Fibroblast of the conjunctiva (primary cell): ENCODE measurements at regions not wholly inside any gene's neighbourhood (a gene's known extent, or its start where the extent isn't known, plus 50 kb on each side); places are given as distances from the start of the nearest gene placed in this dataset.
"Not testable (repeated sequence)": the region's sequence is repeated elsewhere in the genome, so short reads cannot be mapped to it uniquely, and the experiment has no call there.

Experiments used
- DNase-seq: peaks from one replicate; pipeline ENCODE4 v3.0.0-alpha.2; 2010; ENCODE audit warnings: low read depth

- no peak for DNase-seq
Measured at GRCh38 chr12:115319446-115320040, 635.6 kb upstream of the TBX3 start.

DNA sequence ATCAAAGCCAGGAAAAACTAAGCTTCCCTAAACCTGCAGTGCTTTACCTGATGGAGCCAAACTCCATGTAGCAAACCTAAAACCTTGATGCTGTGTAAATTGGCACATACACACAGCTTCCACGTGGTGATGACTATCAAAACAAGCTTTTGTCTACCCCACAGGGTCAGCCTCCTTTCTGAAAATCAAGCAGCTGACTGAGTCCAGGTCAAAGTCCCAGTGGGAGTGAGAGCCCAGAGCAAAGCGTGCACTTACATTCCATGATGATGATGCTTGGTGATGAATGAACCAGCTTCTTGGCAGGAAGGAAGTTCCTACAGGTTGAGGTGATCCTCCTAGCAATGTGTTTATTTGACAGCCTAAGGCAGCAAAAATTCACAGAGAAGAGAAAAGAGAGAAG, 630.0 kb upstream of the TBX3 start:
- DNase-seq: no peak

DNA sequence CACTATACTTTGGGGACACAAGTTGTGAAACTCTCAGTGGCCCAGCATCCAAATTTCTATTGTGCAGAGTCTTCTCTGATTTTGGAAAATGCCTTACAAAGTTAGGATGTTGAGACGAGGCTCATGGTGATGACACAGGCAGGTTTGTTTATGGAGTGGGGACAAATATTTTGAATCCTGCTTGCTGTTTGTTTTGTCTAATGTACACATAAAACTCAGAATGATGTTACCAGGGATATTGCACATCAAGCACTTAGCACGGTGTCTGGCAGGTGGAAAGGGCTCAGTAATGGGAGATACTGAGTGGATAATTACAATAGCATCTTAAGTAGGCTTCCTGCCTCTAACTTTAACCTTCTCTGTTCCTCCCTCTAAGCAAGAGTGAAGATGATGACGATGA, 628.9 kb upstream of the TBX3 start:
- no peak for DNase-seq

DNA sequence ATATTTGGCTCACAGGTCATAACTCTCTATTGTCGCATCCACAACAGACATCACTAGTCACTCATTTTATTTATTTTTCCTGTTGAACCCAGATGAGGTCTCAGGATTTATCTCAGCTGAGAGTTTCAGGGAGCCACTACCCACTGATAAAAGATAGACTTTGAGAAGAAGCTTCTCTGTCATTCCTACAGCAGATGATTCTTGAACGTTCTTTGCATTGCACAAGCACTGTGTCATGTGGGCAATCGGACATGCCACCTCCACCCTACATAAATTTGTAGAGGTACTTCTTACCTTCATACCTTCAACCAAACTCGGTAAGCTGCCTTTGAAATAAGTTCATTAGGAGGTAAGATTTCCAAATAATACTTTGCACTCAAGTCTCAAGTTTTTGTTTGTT, 627.9 kb upstream of the TBX3 start:
- DNase-seq: no peak

GRCh38 chr12:115308918-115309317, 624.9 kb upstream of the TBX3 start:
- DNase-seq: no peak

- no peak for DNase-seq
Measured at GRCh38 chr12:115306380-115306779, 622.4 kb upstream of the TBX3 start.

GRCh38 chr12:115305867-115306266, 621.9 kb upstream of the TBX3 start:
- no peak for DNase-seq

DNA sequence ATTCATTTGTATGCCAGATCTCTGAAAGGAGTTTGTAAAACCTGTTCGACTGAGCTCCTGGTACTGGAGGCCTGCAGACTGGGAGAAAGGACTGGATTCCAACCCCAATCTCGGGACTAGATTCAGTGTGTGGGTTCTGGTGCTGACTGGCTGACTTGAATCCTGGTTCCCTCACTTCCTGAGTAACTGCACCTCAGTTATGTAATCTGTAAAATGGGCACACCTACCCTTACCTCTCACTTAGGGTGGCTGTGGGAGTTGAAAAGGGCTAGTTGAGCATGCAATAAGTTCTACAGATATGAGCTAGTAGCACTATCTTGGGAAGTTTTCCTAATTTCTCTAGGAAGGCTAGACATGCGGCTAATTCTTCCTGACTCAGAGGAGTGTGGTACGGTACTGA, 621.3 kb upstream of the TBX3 start:
- DNase-seq: no peak

DNA sequence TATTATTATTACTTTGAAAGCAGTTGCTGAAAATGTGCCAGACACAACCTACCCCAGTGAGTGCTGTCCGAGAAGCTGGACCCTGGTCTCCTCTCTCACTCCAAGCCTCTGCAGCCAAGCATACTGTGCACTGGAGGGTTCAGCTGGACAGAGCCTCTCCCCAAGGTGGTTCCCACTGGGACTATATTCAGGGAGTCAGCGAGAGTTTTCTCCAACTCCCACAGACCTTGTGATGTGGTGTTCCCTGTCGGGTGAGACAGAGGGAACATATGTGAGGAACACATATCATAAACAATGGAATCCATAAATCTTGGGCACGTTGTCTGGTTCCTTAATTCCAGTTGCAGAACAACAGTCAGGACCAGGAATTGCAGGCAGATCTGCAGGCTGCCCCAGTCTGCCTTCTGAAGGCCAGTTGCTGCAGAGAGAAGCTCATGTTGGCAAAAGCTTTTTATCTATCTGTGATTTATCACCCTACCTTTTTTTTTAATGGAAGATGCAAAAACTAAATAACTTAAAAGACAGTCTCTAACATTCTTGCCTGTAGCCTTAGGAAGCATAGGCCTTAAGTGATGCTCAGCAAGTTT, 619.8 kb upstream of the TBX3 start:
- DNase-seq: no peak

GRCh38 chr12:115297445-115297844, 613.5 kb upstream of the TBX3 start:
- no peak for DNase-seq

- no peak for DNase-seq
Measured at GRCh38 chr12:115296613-115297198, 612.7 kb upstream of the TBX3 start.

DNA sequence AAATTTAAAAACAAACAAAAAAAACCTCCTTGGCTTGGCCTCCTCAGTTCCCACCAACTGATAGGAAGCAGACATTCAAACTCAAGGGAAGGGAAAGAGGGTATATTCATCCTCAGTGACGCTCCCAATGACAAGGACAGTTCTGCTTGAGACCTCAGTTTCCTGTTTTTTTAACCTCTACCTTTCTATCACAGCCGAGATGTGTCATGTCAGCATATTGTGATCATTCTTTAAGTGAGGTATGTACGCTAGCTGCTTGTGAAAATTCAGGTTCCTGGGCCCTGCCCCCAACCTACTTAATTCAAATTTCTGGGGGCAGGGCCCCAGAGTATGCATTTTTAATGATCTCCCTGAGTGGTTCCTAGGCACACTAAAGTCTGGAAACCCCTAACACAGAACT, 611.9 kb upstream of the TBX3 start:
- no peak for DNase-seq

- DNase-seq: peak; percentile 23
Measured at GRCh38 chr12:115294453-115295133, 610.6 kb upstream of the TBX3 start.

DNA sequence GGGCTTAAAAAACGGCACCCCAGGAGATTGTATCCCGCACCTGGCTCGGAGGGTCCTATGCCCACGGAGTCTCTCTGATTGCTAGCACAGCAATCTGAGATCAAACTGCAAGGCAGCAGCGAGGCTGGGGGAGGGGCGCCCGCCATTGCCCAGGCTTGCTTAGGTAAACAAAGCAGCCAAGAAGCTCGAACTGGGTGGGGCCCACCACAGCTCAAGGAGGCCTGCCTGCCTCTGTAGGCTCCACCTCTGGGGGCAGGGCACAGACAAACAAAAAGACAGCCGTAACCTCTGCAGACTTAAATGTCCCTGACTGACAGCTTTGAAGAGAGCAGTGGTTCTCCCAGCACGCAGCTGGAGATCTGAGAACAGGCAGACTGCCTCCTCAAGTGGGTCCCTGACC, 601.5 kb upstream of the TBX3 start:
- DNase-seq: not testable (repeated sequence)

GRCh38 chr12:115273456-115273855, 589.5 kb upstream of the TBX3 start:
- DNase-seq: no peak

GRCh38 chr12:115268451-115268850, 584.5 kb upstream of the TBX3 start:
- DNase-seq: no peak

- DNase-seq: no peak
Measured at GRCh38 chr12:115267891-115268290, 583.9 kb upstream of the TBX3 start.

DNA sequence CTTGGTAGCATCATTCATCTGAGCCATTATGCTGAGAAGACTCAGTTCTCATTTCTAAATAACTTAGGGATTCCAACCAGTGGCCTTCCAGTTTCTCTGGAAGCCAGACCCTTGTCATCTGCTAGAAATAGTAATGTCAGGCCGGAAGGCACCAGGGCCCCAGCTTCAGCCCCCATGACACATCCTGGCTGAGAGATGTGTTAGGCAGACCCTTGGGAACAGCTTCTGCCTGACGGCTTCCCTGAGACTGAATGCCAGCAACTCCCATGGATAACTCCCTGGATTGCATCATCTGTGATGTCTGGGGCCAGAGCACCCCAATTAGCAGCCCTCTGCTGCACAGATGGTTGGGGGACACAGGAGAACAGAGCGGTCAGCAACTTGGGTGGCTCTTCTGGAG, 583.5 kb upstream of the TBX3 start:
- no peak for DNase-seq

DNA sequence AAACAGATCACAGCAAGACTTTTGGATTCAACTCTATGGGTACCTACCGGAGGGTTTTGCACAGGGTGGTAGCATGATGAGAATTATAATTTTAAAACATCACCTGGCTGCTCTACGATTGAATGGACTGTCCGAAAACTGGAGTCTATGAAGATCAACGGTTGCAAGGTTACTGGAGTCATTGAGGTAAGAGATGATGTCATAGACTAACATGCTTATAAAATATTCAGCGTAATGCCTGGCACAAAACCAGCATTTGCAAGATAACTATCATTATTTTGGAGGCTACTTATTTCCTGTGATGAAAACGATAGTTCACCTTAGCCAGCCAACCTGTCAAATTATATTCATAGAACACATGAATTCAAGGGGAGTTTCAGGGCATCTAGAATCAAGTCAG, 580.6 kb upstream of the TBX3 start:
- no peak for DNase-seq

DNA sequence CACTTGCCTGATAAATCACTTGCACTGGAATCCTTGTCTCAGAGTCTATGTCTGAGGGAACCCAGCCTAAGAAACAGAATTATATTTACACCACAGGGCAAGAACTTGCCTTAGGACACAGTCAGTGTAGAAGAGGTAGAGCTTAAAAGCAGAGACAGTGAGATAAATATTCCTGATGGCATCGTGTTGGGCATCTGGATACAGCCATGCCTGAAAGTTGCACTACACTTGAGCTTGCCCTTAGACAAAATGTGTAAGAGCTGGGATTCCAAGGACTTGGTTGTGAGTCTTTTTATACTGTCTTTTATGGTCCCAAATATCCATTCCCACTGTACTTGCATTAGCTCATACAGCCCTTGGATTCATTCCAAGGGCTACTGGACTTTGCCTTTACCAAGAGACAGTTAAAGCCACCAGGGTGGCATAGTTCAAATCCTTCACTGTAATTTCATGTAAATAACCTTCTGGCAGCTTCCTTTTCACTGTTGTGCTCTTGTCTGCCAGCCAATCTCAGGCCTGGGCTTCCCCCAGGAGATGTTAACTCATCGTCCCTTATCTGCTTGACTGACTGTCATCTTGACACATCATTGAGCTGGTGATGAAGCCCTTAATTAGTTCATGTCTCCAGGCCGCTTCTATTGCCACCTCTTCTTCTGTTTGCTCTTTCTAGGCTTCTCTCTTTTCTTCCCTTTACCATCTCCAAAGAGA, 577.9 kb upstream of the TBX3 start:
- no peak for DNase-seq

DNA sequence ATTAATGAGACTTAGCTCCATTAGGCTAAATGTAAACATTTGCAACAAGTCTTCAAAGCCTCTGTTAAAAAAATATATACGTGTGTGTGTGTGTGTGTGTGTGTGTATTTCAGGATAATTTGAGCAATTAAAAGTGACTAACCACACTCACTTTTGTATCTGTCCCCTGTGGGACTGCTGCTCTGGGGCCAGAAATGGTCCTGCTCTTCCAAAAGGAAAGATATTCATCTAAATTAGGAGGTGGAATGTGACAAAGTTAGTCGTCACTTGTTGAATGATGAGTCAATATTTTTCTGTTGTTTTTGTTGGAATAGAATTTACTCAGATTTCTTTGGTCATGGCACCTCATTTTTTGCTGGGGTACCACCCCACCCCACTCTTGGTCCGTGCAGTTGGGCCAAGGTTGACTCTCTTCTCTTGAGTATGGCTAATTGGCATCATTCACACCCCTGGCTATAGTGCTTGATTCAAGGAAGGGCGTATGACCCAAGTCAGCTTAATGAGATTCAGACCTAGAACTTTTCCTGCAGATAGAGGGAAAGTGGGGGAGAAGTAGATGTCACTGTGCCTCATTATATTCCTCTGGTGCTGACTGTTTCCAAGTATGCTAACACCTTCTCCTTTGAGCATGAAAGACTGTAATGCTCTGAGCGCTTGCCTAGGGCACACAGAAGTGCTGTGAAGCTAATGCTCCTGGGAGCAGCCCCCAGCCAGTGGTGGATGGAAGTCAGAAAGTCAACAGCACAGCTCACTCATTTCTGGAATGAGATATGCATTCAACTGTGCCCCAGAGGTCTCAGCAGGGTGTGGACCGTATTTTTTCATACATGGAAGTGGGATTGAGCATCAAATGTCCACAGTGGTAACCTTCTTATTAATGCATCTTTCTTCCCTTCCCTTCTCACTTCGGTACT, 577.0 kb upstream of the TBX3 start:
- no peak for DNase-seq
